ENCODE measurements at regions not wholly inside any gene's neighbourhood (a gene's known extent, or its start where the extent isn't known, plus 50 kb on each side); places are given as distances from the start of the nearest gene placed in this dataset.

- Mint-ChIP-seq H3K27me3 (ENCODE audit: low read depth in 3 of 3) (no peaks in the 10 kb centered on the region), H3K27ac (no peak overlapping the region), H3K9me3 (peaks cover 10 to 35% (median 22%) of the 10 kb centered on the region in 6 donors), H3K36me3 (no peaks in the 10 kb centered on the region), H3K4me3 (no peak overlapping the region), H3K4me1 (no peaks in the 10 kb centered on the region)
- no peak for DNase-seq
Measured at GRCh38 chr4:178387756-178388155, 945.5 kb upstream of the AGA start.

GRCh38 chr4:178395798-178396197 lies 953.6 kb upstream of the AGA start:
- H3K27me3 Mint-ChIP-seq (ENCODE audit: low read depth in 3 of 3): no peaks in the 10 kb centered on the region
- peaks cover 9 to 19% (median 13%) of the 10 kb centered on the region in 6 donors for H3K9me3 Mint-ChIP-seq
- no peaks in the 10 kb centered on the region for H3K36me3 Mint-ChIP-seq
- DNase-seq: no peak
- no peak overlapping the region for H3K27ac Mint-ChIP-seq
- H3K4me1 Mint-ChIP-seq: no peaks in the 10 kb centered on the region
- no peak overlapping the region for H3K4me3 Mint-ChIP-seq

- Mint-ChIP-seq H3K9me3 (peaks cover 4 to 33% (median 18%) of the 10 kb centered on the region in 6 donors), H3K27ac (no peak overlapping the region), H3K36me3 (no peaks in the 10 kb centered on the region), H3K4me1 (no peaks in the 10 kb centered on the region), H3K27me3 (ENCODE audit: low read depth in 3 of 3) (no peaks in the 10 kb centered on the region), H3K4me3 (no peak overlapping the region)
- no peak for DNase-seq
Measured at GRCh38 chr4:178412455-178412854, 970.2 kb upstream of the AGA start.

GRCh38 chr4:178414042-178414441 lies 971.8 kb upstream of the AGA start:
- no peaks in the 10 kb centered on the region for H3K36me3 Mint-ChIP-seq

DNA sequence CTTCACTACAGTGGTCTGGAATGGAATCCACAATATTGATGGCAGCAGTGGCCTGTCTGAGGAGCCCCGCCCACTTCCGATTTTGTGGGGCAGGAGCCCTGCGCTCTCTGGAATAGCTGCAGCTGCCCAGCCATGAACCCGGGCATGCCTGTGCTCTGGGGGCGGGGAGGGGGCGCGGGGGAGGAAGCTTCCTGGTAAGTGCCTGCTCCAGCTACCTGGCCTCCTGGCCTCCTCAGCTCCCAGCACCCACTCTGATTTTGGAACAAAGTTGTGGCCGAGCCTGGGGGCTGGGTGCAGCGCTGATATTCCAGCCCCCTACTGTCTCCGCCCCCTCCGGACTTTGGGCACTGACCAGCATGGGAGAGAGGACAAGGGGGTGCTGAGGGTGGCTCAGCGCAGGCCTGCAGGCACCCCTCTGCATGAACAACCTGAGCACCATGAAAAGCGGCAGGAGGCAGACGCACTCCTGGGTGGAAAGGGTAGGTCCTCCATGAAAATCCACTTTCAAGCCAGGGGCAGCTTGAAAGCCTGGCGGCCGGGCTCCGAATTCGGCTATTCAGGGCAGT lies 972.7 kb upstream of the AGA start:
- H3K36me3 Mint-ChIP-seq: no peaks in the 10 kb centered on the region
- H3K27me3 Mint-ChIP-seq (ENCODE audit: low read depth in 3 of 3): no peaks in the 10 kb centered on the region
- H3K4me3 Mint-ChIP-seq: no peak overlapping the region
- no peak overlapping the region for H3K27ac Mint-ChIP-seq
- no peaks in the 10 kb centered on the region for H3K4me1 Mint-ChIP-seq
- no peak for DNase-seq
- peaks cover 9 to 42% (median 23%) of the 10 kb centered on the region in 6 donors for H3K9me3 Mint-ChIP-seq

More at GRCh38 chr4:178414042-178414441, 971.8 kb upstream of the AGA start:
- H3K27ac Mint-ChIP-seq: no peak overlapping the region
- no peaks in the 10 kb centered on the region for H3K4me1 Mint-ChIP-seq
- H3K4me3 Mint-ChIP-seq: no peak overlapping the region
- H3K27me3 Mint-ChIP-seq (ENCODE audit: low read depth in 3 of 3): no peaks in the 10 kb centered on the region
- DNase-seq: no peak
- peaks cover 4 to 38% (median 18%) of the 10 kb centered on the region in 6 donors for H3K9me3 Mint-ChIP-seq

GRCh38 chr4:178415925-178416324 lies 973.7 kb upstream of the AGA start:
- H3K4me3 Mint-ChIP-seq: no peak overlapping the region
- H3K36me3 Mint-ChIP-seq: no peaks in the 10 kb centered on the region
- no peak overlapping the region for H3K27ac Mint-ChIP-seq
- H3K9me3 Mint-ChIP-seq: peaks cover 14 to 45% (median 22%) of the 10 kb centered on the region in 6 donors
- no peak for DNase-seq
- H3K27me3 Mint-ChIP-seq (ENCODE audit: low read depth in 3 of 3): no peaks in the 10 kb centered on the region
- no peaks in the 10 kb centered on the region for H3K4me1 Mint-ChIP-seq

DNA sequence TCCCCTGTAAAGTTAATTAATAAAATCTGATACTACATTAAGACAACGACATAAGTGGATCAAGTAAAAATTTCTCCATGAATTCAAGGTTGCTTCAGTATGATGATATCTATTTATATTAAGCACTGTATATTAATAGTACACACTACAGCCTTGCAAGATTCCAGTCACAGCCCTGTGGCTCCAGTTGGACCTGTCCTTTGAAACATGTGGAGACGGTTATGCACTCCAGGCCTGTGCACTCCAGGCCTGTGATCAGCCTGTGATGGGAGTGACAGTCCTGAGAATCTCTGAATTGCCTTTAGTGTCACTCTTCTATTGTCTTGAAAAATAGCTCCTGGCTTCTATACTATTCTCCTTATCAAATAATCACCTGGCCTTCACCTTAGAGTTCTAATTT lies 981.1 kb upstream of the AGA start:
- peaks cover 0 to 2% (median 0%) of the 10 kb centered on the region in 3 donors for H3K27me3 Mint-ChIP-seq (ENCODE audit: low read depth in 3 of 3)
- H3K4me1 Mint-ChIP-seq: no peaks in the 10 kb centered on the region
- no peak for DNase-seq
- H3K36me3 Mint-ChIP-seq: no peaks in the 10 kb centered on the region
- H3K27ac Mint-ChIP-seq: no peak overlapping the region
- H3K9me3 Mint-ChIP-seq: peaks cover 27 to 72% (median 36%) of the 10 kb centered on the region in 6 donors
- H3K4me3 Mint-ChIP-seq: no peak overlapping the region

DNA sequence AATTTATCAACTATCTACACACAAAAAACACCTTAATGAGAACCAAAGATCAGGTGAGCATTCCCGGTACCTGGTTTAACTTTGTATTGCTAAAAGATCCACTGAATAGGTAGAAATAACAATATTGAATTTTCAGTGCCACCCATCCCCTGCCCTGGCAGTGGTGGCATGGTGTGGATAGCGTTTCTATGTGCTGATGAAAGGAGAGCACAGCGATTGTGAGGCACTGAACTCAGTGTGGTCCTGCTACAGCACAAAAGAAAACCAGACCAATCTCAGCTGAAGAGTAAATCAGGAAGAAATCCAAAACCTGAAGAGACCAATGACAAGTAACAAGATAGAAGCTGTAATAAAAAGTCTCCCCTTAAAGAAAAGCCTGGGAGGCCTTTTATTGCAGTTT lies 984.6 kb upstream of the AGA start:
- H3K9me3 Mint-ChIP-seq: peaks cover 22 to 56% (median 29%) of the 10 kb centered on the region in 6 donors
- no peaks in the 10 kb centered on the region for H3K4me1 Mint-ChIP-seq
- no peak overlapping the region for H3K4me3 Mint-ChIP-seq
- H3K27ac Mint-ChIP-seq: no peak overlapping the region
- no peaks in the 10 kb centered on the region for H3K36me3 Mint-ChIP-seq
- peaks cover 0 to 2% (median 0%) of the 10 kb centered on the region in 3 donors for H3K27me3 Mint-ChIP-seq (ENCODE audit: low read depth in 3 of 3)
- no peak for DNase-seq

- no peak overlapping the region for H3K4me3 Mint-ChIP-seq
- no peaks in the 10 kb centered on the region for H3K4me1 Mint-ChIP-seq
- no peaks in the 10 kb centered on the region for H3K27me3 Mint-ChIP-seq (ENCODE audit: low read depth in 3 of 3)
- DNase-seq: no peak
- no peaks in the 10 kb centered on the region for H3K36me3 Mint-ChIP-seq
- H3K9me3 Mint-ChIP-seq: peaks cover 22 to 49% (median 28%) of the 10 kb centered on the region in 6 donors
- no peak overlapping the region for H3K27ac Mint-ChIP-seq
Measured at GRCh38 chr4:178427663-178428062, 985.4 kb upstream of the AGA start.

DNA sequence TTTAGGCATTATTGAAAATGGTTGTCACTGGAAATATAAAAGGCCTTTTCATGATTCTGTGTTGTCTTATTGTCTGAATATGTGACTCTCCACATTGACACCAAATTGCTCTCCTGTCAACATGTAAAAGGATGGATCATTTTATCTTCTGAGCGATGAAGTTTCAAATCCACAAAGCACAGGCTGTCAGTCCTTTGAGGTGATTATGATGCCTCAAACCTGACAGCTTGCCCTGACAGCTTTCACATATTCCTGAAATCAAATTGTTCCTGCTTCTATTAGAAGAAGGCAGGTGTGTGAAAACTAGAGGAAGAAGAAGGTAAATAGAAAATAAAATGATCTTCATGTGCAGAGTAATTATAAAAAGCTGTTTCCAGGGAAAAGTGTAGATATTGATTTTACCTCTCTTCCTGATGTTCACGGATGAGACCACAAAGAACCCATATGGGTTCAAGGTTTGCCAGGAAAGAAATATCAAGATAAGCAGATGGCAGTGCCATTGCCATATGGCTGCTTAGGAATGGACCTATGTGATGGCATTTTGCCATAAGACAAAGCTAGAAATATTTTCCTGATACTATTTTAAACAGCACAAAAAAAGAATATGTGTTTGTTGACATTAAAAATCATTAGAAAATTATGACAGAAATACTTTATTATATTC lies 1006.3 kb upstream of the AGA start:
- DNase-seq: no peak
- no peak overlapping the region for H3K27ac Mint-ChIP-seq

GRCh38 chr4:178450614-178451013 lies 1008.4 kb upstream of the AGA start:
- Mint-ChIP-seq H3K9me3 (peaks cover 15 to 52% (median 40%) of the 10 kb centered on the region in 6 donors), H3K27ac (no peak overlapping the region), H3K4me3 (no peak overlapping the region), H3K36me3 (peaks cover 0 to 3% (median 0%) of the 10 kb centered on the region in 3 donors), H3K4me1 (no peaks in the 10 kb centered on the region), H3K27me3 (ENCODE audit: low read depth in 3 of 3) (peaks cover 0 to 3% (median 0%) of the 10 kb centered on the region in 3 donors)
- no peak for DNase-seq

More for the DNA sequence above, 1006.3 kb upstream of the AGA start:
- Mint-ChIP-seq H3K9me3 (peaks cover 17 to 58% (median 35%) of the 10 kb centered on the region in 6 donors), H3K4me3 (no peak overlapping the region), H3K4me1 (no peaks in the 10 kb centered on the region), H3K36me3 (peaks cover 0 to 3% (median 0%) of the 10 kb centered on the region in 3 donors), H3K27me3 (ENCODE audit: low read depth in 3 of 3) (peaks cover 0 to 2% (median 0%) of the 10 kb centered on the region in 3 donors)

DNA sequence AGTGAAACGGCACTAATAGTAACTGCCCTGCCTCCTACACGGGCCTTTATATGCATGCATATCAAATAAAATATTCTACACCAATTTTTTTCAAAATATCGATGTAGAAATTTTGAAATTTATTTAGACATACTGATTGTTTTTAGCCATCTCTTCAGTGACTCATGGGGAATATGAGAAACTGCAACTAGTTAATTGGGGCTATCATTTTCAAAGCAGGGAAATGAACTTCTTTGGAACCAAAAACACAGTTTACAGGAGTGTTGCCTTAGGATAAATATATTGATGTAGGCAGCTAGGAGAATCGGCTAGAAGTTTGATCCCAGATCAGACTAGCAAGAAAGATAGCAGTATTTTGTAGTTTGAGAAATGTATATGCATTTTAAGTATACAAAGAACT lies 1010.8 kb upstream of the AGA start:
- Mint-ChIP-seq H3K27me3 (ENCODE audit: low read depth in 3 of 3) (peaks cover 0 to 3% (median 0%) of the 10 kb centered on the region in 3 donors), H3K4me1 (no peaks in the 10 kb centered on the region), H3K4me3 (no peak overlapping the region), H3K36me3 (peaks cover 0 to 3% (median 0%) of the 10 kb centered on the region in 3 donors), H3K27ac (no peak overlapping the region), H3K9me3 (peaks cover 15 to 54% (median 42%) of the 10 kb centered on the region in 6 donors)
- no peak for DNase-seq

GRCh38 chr4:178457286-178457685 lies 1015.0 kb upstream of the AGA start:
- no peak overlapping the region for H3K27ac Mint-ChIP-seq
- no peak for DNase-seq
- peaks cover 0 to 3% (median 0%) of the 10 kb centered on the region in 3 donors for H3K36me3 Mint-ChIP-seq
- peaks cover 10 to 57% (median 40%) of the 10 kb centered on the region in 6 donors for H3K9me3 Mint-ChIP-seq
- no peak overlapping the region for H3K4me3 Mint-ChIP-seq
- no peaks in the 10 kb centered on the region for H3K4me1 Mint-ChIP-seq
- H3K27me3 Mint-ChIP-seq (ENCODE audit: low read depth in 3 of 3): peaks cover 0 to 2% (median 0%) of the 10 kb centered on the region in 3 donors

DNA sequence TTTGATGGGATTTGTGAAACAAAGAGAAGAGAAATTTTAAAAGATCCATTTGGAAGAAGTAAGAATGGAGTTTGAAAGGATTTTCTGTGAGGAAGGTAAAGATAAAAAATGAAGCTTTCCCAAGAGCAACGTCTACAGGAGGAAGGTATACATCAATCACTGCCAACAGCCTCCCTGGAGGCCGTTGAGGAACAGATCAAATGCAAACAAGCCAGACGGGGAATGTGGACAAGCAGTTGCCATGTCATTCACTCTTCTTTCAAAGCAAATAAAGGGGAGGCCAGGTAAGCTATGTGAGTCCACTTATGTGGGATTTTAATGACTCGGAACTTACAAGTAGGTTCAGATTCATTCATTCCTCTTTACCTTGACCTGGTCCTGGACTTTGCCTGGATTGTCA lies 1020.5 kb upstream of the AGA start:
- Mint-ChIP-seq H3K9me3 (peaks cover 6 to 54% (median 33%) of the 10 kb centered on the region in 6 donors), H3K36me3 (peaks cover 0 to 3% (median 0%) of the 10 kb centered on the region in 3 donors), H3K4me3 (no peak overlapping the region), H3K27ac (no peak overlapping the region), H3K27me3 (ENCODE audit: low read depth in 3 of 3) (no peaks in the 10 kb centered on the region), H3K4me1 (no peaks in the 10 kb centered on the region)
- DNase-seq: no peak

All from immature natural killer cell (primary cell).